Kidney epithelial cell (primary cell): ENCODE measurements at regions not wholly inside any gene's neighbourhood (a gene's known extent, or its start where the extent isn't known, plus 50 kb on each side); places are given as distances from the start of the nearest gene placed in this dataset.

Experiments used
- DNase-seq: peaks from one replicate; pipeline ENCODE4 v3.0.0-alpha.2; 2010; ENCODE audit warnings: low read depth
- H3K27me3 ChIP-seq: 2 replicates; pipeline ENCODE4 v1.6.0; 2011; ENCODE audit warnings: low read length; ENCODE audit not compliant: control insufficient read depth, insufficient read depth
- H3K36me3 ChIP-seq: 2 replicates; pipeline ENCODE4 v1.5.1; 2011; ENCODE audit warnings: low read length; ENCODE audit not compliant: control insufficient read depth, insufficient read depth
- H3K4me3 ChIP-seq: 2 replicates; pipeline ENCODE4 v1.5.1; 2011; ENCODE audit warnings: low read depth, mild to moderate bottlenecking, control low read depth, low read length
- TF ChIP-seq, protein P1 (sequence below): IDR thresholded peaks from 2 replicates; pipeline ENCODE4 v1.5.1; 2011; ENCODE audit warnings: mild to moderate bottlenecking, moderate library complexity, low read length, control low read depth, inconsistent platforms; ENCODE audit not compliant: insufficient read depth, poor library complexity, severe bottlenecking

DNA sequence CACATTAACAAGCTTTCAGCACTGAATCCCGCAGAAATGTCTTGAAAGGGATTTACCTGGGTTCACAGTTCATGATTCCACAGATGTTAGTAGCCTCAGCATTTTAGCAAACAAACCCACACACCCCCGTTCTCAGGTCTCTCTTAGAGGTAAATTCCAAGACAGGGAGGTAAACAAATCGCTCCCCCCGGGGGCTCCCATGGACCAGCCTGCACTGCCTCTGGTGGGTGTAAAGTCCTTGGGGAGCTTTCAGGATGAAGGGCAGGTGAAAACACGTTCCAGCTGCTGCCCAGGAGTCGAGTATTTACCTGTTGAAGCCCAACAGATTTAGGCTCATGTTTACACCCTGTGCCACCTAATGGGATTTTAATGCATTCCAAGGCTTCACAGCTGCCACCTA, 187.0 kb upstream of the FOXQ1 start:
- Histone ChIP-seq H3K27me3 (no peaks in the 10 kb centered on the region), H3K36me3 (no peaks in the 10 kb centered on the region), H3K4me3 (no peak overlapping the region)
- TF ChIP-seq, protein P1, sequence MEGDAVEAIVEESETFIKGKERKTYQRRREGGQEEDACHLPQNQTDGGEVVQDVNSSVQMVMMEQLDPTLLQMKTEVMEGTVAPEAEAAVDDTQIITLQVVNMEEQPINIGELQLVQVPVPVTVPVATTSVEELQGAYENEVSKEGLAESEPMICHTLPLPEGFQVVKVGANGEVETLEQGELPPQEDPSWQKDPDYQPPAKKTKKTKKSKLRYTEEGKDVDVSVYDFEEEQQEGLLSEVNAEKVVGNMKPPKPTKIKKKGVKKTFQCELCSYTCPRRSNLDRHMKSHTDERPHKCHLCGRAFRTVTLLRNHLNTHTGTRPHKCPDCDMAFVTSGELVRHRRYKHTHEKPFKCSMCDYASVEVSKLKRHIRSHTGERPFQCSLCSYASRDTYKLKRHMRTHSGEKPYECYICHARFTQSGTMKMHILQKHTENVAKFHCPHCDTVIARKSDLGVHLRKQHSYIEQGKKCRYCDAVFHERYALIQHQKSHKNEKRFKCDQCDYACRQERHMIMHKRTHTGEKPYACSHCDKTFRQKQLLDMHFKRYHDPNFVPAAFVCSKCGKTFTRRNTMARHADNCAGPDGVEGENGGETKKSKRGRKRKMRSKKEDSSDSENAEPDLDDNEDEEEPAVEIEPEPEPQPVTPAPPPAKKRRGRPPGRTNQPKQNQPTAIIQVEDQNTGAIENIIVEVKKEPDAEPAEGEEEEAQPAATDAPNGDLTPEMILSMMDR: no peak
- no peak for DNase-seq

DNA sequence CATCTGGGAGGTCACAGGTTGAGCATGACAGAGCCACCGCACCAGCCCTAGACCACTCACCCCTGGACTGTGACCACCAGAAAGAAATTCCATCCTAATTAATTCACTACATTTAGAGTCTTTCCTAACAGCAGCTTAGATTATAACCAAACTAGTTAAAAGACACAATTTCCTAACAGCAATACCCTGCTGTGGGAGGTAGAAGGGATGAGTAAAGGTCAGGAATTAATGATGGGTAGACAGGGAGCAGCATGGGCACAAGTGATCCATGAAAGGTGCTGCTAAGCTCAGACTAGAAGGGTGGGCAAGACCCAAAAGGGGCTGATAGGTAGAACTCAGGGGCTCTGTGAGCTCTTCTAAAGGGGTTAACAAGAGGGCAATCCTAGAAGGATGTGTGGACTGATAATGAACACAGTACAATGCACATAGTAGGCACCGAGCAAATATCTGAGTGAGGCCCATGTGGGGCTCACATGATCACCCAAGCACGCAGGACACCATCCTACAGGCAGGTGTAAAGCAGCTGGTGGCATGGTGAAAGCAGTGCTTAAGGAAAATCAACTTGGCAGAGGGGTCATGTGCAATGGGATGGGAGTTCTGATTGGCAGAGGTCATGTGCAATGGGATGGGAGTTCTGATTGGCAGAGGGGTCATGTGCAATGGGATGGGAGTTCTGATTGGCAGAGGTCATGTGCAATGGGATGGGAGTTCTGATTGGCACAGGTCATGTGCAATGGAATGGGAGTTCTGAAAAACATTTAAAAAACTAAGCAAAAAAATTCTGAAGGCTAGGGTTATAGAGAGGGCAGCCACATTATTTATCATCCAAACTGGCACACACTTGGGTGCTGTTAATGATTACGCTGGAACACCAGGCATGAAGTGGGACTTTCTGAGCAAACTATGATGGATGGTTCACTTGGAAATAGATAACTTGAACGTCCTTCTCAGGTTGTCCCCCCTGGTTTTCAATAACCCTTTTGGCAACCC, 188.2 kb upstream of the FOXQ1 start:
- H3K27me3 ChIP-seq: no peaks in the 10 kb centered on the region
- DNase-seq: no peak
- TF ChIP-seq, protein P1: no peak
- no peaks in the 10 kb centered on the region for H3K36me3 ChIP-seq
- no peak overlapping the region for H3K4me3 ChIP-seq

DNA sequence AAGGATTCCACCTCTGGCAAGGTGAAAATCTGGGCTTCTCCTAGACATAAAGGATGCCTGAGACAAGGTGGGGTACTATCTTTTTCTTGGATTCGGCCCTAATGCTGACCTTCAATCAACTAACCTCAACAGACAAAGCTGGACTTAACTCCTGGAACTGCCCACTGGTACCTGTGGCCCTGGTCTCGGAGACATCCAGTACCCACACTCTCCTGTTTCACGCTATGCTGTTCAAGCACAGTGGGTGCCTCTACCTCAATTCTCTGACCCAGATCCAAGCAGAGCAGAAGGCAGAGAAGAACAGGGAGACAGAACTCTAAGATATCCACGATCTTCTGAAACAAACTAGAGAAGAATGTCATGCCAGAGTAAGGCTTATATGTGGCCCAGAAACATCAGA, 189.8 kb upstream of the FOXQ1 start:
- TF ChIP-seq, protein P1: no peak
- H3K4me3 ChIP-seq: no peak overlapping the region
- no peak for DNase-seq
- no peaks in the 10 kb centered on the region for H3K27me3 ChIP-seq
- no peaks in the 10 kb centered on the region for H3K36me3 ChIP-seq

DNA sequence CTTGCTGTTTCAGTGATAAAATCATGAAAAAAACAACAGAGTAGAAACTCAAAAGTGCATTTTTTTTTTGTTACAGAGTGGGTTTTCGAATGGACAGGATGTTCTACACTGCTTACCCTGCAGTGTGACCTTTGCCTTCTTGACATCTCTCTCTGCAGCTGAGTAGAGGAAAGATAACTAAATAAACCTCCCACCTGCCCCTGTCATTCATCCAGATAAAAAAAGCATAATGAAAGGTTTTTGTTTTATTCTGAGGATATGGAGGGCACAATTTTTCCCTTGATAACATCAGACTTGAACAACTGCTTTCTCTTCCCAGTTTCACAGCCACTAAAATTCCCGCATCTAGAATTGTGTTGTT, 193.6 kb upstream of the FOXQ1 start:
- Histone ChIP-seq H3K36me3 (no peaks in the 10 kb centered on the region), H3K4me3 (no peak overlapping the region), H3K27me3 (no peaks in the 10 kb centered on the region)
- DNase-seq: no peak
- TF ChIP-seq, protein P1: no peak

DNA sequence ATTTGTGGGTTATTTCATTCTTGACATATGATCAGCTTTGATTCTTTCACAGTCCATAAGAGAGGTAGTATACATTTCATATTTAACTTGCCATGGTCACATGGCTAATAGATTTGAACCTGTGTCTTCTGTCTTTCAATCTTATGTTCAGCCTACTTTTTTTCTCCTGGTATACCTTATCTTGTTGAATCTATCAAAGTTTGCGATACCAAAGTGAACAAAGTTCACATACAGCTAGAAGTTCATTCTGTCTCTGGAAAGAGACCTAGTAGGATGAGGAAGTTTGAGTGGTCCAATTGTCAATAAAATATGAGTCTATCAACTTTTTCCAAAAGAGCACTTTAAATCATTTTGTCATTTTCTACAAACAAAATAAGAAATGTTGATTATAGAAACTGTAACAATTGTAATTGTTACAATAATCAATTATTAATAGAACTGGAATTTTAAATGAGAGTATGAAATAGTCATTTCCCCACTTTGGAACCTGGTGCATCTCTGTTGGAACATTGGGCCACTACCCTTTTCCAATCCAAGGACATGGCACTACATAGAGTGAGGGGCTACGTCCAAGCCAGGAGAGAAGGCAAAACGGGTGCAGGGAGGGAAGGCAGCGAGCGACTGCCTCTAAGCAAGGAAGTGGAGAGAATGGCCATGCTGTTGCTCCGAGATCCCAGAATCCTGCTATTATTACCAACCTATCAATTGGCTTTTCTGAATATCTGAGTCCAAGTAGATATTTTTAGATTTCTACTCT, 194.2 kb upstream of the FOXQ1 start:
- Histone ChIP-seq H3K27me3 (no peaks in the 10 kb centered on the region), H3K4me3 (no peak overlapping the region), H3K36me3 (no peaks in the 10 kb centered on the region)
- TF ChIP-seq, protein P1: no peak
- no peak for DNase-seq
